Neuronal stem cell (in vitro differentiated cells): ENCODE measurements at regions not wholly inside any gene's neighbourhood (a gene's known extent, or its start where the extent isn't known, plus 50 kb on each side); places are given as distances from the start of the nearest gene placed in this dataset.

Experiments
- DNase-seq: peaks from one replicate; pipeline ENCODE4 v3.0.0-alpha.2; 2013; ENCODE audit warnings: low spot score
- H2AFZ ChIP-seq: one replicate; pipeline ENCODE4 v1.6.1; 2013; ENCODE audit warnings: mild to moderate bottlenecking, low read length, inconsistent platforms
- H2AK5ac ChIP-seq: 2 replicates; pipeline ENCODE4 v1.6.1; 2013; ENCODE audit warnings: low read depth, mild to moderate bottlenecking, inconsistent platforms, low read length, moderate library complexity, mixed read lengths
- H2BK120ac ChIP-seq: 2 replicates; pipeline ENCODE4 v1.6.1; 2013; ENCODE audit warnings: low read depth, mild to moderate bottlenecking, inconsistent platforms, low read length, moderate library complexity, mixed read lengths
- H2BK12ac ChIP-seq: one replicate; pipeline ENCODE4 v1.6.1; 2013; ENCODE audit warnings: low read length, inconsistent platforms
- H2BK15ac ChIP-seq: 2 replicates; pipeline ENCODE4 v1.6.1; 2013; ENCODE audit warnings: mild to moderate bottlenecking, low read length, inconsistent platforms, mixed read lengths
- H2BK5ac ChIP-seq: one replicate; pipeline ENCODE4 v1.6.1; 2013; ENCODE audit warnings: inconsistent platforms, mild to moderate bottlenecking, low read length, moderate library complexity
- H3K14ac ChIP-seq: one replicate; pipeline ENCODE4 v1.6.1; 2013; ENCODE audit warnings: low read length, inconsistent platforms
- H3K18ac ChIP-seq: 2 replicates; pipeline ENCODE4 v1.6.1; 2013; ENCODE audit warnings: low read length, inconsistent platforms
- H3K23ac ChIP-seq: 2 replicates; pipeline ENCODE4 v1.6.1; 2013; ENCODE audit warnings: low read depth, mild to moderate bottlenecking, mixed read lengths, low read length, inconsistent platforms; ENCODE audit not compliant: poor library complexity
- H3K27ac ChIP-seq: replicated peaks from 3 replicates; pipeline ENCODE4 v1.5.1; 2013; ENCODE audit warnings: low read length, inconsistent platforms
- H3K27me3 ChIP-seq, 3 experiments: 2 replicates each; pipeline ENCODE4 v1.6.1; 2013; ENCODE audit warnings: low read length in 3 of 3, mild to moderate bottlenecking in 2 of 3, inconsistent platforms in 1 of 3, low read depth in 1 of 3, mixed read lengths in 1 of 3, moderate library complexity in 1 of 3; ENCODE audit not compliant: control insufficient read depth in 3 of 3, insufficient read depth in 3 of 3
- H3K36me3 ChIP-seq, 2 donors: replicated peaks in 1 of 2; 2 replicates each; pipeline ENCODE4 v1.6.1; 2013; ENCODE audit warnings: low read length in 2 of 2; ENCODE audit not compliant: control insufficient read depth in 2 of 2, insufficient read depth in 2 of 2
- H3K4ac ChIP-seq: 2 replicates; pipeline ENCODE4 v1.6.1; 2013; ENCODE audit warnings: inconsistent platforms, mild to moderate bottlenecking, low read length, moderate library complexity
- H3K4me1 ChIP-seq, 2 donors: 1 replicate in 1 of 2; 2 replicates in 1 of 2; pipeline ENCODE4 v1.6.1; 2013; ENCODE audit warnings: low read length in 2 of 2, low read depth in 1 of 2; ENCODE audit not compliant: control insufficient read depth in 2 of 2, insufficient read depth in 1 of 2
- H3K4me2 ChIP-seq: one replicate; pipeline ENCODE4 v1.6.1; 2013; ENCODE audit warnings: mild to moderate bottlenecking, low read length, inconsistent platforms; ENCODE audit not compliant: insufficient read depth, poor library complexity, severe bottlenecking
- H3K4me3 ChIP-seq, 2 donors: 2 replicates each; pipeline ENCODE4 v1.5.1; 2013; ENCODE audit warnings: low read length in 2 of 2, mild to moderate bottlenecking in 2 of 2, inconsistent platforms in 1 of 2, moderate library complexity in 1 of 2
- H3K79me1 ChIP-seq: one replicate; pipeline ENCODE4 v1.6.1; 2013; ENCODE audit warnings: low read depth, mild to moderate bottlenecking, inconsistent platforms, low read length, moderate library complexity
- H3K9ac ChIP-seq: one replicate; pipeline ENCODE4 v1.6.1; 2013; ENCODE audit warnings: mild to moderate bottlenecking, low read depth, low read length, inconsistent platforms; ENCODE audit not compliant: poor library complexity
- H3K9me3 ChIP-seq, 2 donors: replicated peaks in 1 of 2; 2 replicates each; pipeline versions ENCODE3 to v1.6.1; 2013; ENCODE audit warnings: low read length in 2 of 2, mild to moderate bottlenecking in 2 of 2, inconsistent platforms in 1 of 2, low read depth in 1 of 2, mixed read lengths in 1 of 2, moderate library complexity in 1 of 2; ENCODE audit not compliant: control insufficient read depth in 2 of 2, insufficient read depth in 1 of 2
- H4K8ac ChIP-seq: one replicate; pipeline ENCODE4 v1.6.1; 2013; ENCODE audit warnings: low read depth, mild to moderate bottlenecking, inconsistent platforms, low read length, moderate library complexity
- H4K91ac ChIP-seq: one replicate; pipeline ENCODE4 v1.6.1; 2013; ENCODE audit warnings: low read length, low read depth, mild to moderate bottlenecking, inconsistent platforms; ENCODE audit not compliant: poor library complexity
- WGBS, 2 donors: extraction: QIAGEN DNeasy Blood & Tissue Kit; methylation state at CpG; one replicate each; pipeline ENCODE4 v1.1.7; 2013; ENCODE audit warnings: missing lambda C conversion rate in 2 of 2, mixed read lengths in 1 of 2; ENCODE audit not compliant: insufficient read length in 2 of 2, insufficient replicate concordance in 1 of 2; ENCODE audit errors: extremely low coverage in 2 of 2; 5-methylcytosine and 5-hydroxymethylcytosine counted together

- no peak overlapping the region for H3K14ac ChIP-seq
- no peak overlapping the region for H3K9ac ChIP-seq
- H2AFZ ChIP-seq: no peak overlapping the region
- H2AK5ac ChIP-seq: no peak overlapping the region
- no peaks in the 10 kb centered on the region for H3K79me1 ChIP-seq
- no peak overlapping the region for H3K4ac ChIP-seq
- no peak overlapping the region for H3K4me3 ChIP-seq
- no peak overlapping the region for H2BK5ac ChIP-seq
- H3K18ac ChIP-seq: no peak overlapping the region
- H3K9me3 ChIP-seq: no peaks in the 10 kb centered on the region
- no peaks in the 10 kb centered on the region for H3K36me3 ChIP-seq
- H3K4me2 ChIP-seq: no peak overlapping the region
- no peak overlapping the region for H2BK12ac ChIP-seq
- H3K23ac ChIP-seq: no peak overlapping the region
- H4K91ac ChIP-seq: no peak overlapping the region
- no CpG with 5 or more reads among the region's 5 CpGs for WGBS, 2 donors
- DNase-seq: no peak
- H2BK120ac ChIP-seq: no peak overlapping the region
- H3K27me3 ChIP-seq: no peaks in the 10 kb centered on the region
- no peak overlapping the region for H2BK15ac ChIP-seq
- no peak overlapping the region for H4K8ac ChIP-seq
- no peaks in the 10 kb centered on the region for H3K4me1 ChIP-seq
- H3K27ac ChIP-seq: no peak overlapping the region
Measured at GRCh38 chr4:127244515-127244914, 388.2 kb upstream of the INTU start.

DNA sequence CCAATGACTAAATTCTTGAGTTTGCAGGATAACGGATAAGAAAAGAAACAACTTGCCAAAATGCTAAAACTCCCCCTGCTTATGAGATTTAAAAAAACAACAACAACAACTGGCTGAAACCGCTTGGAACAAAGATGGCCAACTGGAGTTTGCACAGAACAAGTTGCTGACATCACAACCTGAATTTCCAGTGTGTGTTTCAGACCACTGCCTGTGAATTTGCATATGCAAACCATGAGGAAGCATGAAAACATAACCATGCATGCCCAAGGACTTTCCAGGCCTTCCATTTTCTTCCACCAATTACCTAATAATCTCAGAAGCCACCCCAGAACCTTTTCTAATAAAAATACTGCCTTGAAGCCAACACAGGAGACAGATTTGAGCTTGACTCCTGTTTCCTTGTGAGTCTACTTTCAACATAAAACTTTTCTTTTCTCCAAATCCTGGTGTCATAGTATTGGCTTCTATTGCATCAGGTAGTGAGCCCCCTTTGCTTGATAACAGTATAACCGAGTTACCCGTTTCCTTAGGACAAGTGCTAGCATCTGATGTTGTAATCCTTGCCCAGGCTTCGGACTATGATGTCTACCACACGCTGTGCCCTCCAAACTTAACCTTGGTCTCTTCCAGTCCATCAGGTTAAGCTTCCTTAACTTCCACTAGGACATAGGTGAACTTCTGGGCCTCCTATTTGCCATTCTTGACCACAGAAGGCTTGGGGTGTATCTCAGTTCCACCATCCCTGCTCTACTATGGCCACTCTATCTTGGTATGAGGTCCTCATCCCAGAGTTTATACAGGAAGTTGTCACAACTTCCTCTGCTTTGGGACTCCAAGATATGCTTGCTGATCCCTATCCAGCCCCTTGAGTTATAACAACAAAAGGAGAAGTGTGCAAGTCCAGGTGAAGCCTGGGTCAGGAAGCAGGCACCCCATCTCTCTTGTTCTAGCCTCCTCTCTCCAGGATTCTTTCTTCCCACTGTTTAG, 385.5 kb upstream of the INTU start:
- Histone ChIP-seq H3K18ac (no peak overlapping the region), H3K79me1 (no peaks in the 10 kb centered on the region), H4K91ac (no peak overlapping the region), H3K4me1 (no peaks in the 10 kb centered on the region), H3K27ac (no peak overlapping the region), H2BK15ac (no peak overlapping the region), H2BK12ac (no peak overlapping the region), H3K4me3 (no peak overlapping the region), H3K4ac (no peak overlapping the region), H3K23ac (no peak overlapping the region), H3K9ac (no peak overlapping the region), H2AK5ac (no peak overlapping the region), H3K4me2 (no peak overlapping the region), H3K27me3 (no peaks in the 10 kb centered on the region), H3K9me3 (no peaks in the 10 kb centered on the region), H2BK5ac (no peak overlapping the region), H4K8ac (no peak overlapping the region), H3K14ac (no peak overlapping the region), H2BK120ac (no peak overlapping the region), H3K36me3 (no peaks in the 10 kb centered on the region), H2AFZ (no peak overlapping the region)
- no CpG with 5 or more reads among the region's 6 CpGs for WGBS, 2 donors
- DNase-seq: no peak

DNA sequence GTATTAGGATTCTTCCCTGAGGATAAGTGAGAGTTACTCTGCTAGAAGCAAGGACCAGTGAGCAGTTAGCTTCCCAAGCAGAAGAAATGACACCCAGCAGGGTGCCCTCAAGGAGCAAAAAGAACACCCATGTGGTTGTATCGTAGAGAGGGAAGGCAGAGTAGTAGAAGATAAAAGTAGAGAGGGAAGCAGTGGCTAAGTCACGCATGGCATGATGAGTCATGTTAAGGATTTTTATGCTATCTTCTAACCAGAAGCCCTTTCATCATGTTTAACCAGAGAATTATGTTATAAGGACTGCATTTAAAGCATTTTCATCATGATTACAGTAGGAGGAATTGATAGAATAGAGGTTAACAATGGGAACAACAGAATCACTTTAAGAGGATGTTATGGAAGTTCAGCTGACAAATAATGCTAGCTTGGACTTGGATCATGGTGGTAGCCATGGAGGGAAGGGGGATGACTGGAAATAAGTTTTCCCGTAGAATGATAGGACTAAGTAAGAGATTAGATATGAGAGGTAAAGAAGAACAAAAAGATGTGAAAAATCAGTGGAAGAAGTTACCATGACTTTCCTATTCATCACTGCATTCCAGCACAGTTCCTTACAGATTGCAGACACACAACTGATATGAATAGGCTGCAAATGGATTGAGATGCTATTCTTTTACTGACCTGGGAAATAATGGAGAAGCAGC, 383.5 kb upstream of the INTU start:
- no peak overlapping the region for H4K91ac ChIP-seq
- H3K36me3 ChIP-seq: no peaks in the 10 kb centered on the region
- H3K27me3 ChIP-seq: no peaks in the 10 kb centered on the region
- no peak overlapping the region for H3K14ac ChIP-seq
- DNase-seq: no peak
- no peak overlapping the region for H3K4me3 ChIP-seq
- WGBS, 2 donors: no CpG with 5 or more reads among the region's 3 CpGs
- no peaks in the 10 kb centered on the region for H3K79me1 ChIP-seq
- H3K23ac ChIP-seq: no peak overlapping the region
- no peak overlapping the region for H3K27ac ChIP-seq
- no peak overlapping the region for H4K8ac ChIP-seq
- no peak overlapping the region for H2BK5ac ChIP-seq
- no peak overlapping the region for H2BK120ac ChIP-seq
- H3K9ac ChIP-seq: no peak overlapping the region
- H3K4me2 ChIP-seq: no peak overlapping the region
- no peak overlapping the region for H2BK15ac ChIP-seq
- H2BK12ac ChIP-seq: no peak overlapping the region
- no peak overlapping the region for H3K4ac ChIP-seq
- no peak overlapping the region for H2AK5ac ChIP-seq
- no peak overlapping the region for H2AFZ ChIP-seq
- H3K18ac ChIP-seq: no peak overlapping the region
- no peaks in the 10 kb centered on the region for H3K4me1 ChIP-seq
- H3K9me3 ChIP-seq: no peaks in the 10 kb centered on the region

DNA sequence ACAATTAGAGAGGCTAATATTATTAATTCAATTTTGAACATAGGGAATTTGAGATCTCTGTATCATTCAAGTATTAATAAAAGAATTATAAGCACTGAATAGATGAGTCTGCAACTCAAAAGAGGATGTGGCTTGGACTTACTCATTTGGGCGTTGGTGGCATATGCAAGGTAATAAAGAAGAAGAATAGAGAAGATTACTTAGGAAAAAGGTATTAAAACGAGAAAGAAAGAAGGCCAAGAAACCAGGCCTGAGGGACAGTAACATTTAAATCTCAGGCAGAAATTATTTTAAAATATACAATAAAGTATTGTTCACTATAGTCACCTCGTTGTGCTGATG, 383.0 kb upstream of the INTU start:
- Histone ChIP-seq H3K23ac (no peak overlapping the region), H3K4me3 (no peak overlapping the region), H3K4me1 (no peaks in the 10 kb centered on the region), H4K91ac (no peak overlapping the region), H3K27ac (no peak overlapping the region), H2BK5ac (no peak overlapping the region), H4K8ac (no peak overlapping the region), H2BK15ac (no peak overlapping the region), H3K9ac (no peak overlapping the region), H3K36me3 (no peaks in the 10 kb centered on the region), H3K27me3 (no peaks in the 10 kb centered on the region), H3K4me2 (no peak overlapping the region), H2AK5ac (no peak overlapping the region), H3K4ac (no peak overlapping the region), H3K14ac (no peak overlapping the region), H3K79me1 (no peaks in the 10 kb centered on the region), H2BK12ac (no peak overlapping the region), H2AFZ (no peak overlapping the region), H3K9me3 (no peaks in the 10 kb centered on the region), H2BK120ac (no peak overlapping the region), H3K18ac (no peak overlapping the region)
- DNase-seq: no peak
- WGBS, 2 donors: no CpG with 5 or more reads among the region's 3 CpGs
